CD4-positive, alpha-beta T cell treated with Interleukin-15 for 4 hours (primary cell): ENCODE measurements at regions not wholly inside any gene's neighbourhood (a gene's known extent, or its start where the extent isn't known, plus 50 kb on each side); places are given as distances from the start of the nearest gene placed in this dataset.

Experiments
- DNase-seq: peaks from one replicate; pipeline ENCODE4 v3.0.0-alpha.2; 2020; ENCODE audit warnings: low spot score

DNA sequence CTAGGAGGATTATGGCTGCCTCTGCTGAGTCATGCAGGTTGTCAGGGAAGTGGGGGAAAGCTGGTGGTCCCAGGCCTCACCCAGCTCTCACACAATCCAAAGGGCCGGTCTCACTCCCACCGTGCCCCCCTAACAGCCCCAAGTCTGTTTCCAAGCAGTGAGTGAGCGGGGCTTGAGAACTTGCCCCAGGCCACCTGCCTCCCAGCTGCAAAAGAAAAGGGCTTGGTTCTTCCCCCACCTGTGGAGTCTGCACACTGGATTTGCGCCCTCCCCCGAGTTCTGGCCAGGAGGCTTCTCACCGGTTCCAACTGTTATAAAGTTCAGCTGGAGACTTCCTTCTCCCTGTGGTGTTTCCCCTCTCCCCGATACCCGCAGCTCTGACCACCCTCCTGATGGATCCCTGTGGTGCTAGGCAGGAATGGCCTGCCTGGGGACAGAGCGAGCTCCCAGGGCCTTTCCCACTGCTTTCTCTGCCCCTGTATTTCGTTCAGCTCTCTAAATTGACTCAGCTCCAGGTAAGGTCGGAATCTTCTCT lies 222.3 kb downstream of the BARHL2 start:
- DNase-seq = no peak

DNA sequence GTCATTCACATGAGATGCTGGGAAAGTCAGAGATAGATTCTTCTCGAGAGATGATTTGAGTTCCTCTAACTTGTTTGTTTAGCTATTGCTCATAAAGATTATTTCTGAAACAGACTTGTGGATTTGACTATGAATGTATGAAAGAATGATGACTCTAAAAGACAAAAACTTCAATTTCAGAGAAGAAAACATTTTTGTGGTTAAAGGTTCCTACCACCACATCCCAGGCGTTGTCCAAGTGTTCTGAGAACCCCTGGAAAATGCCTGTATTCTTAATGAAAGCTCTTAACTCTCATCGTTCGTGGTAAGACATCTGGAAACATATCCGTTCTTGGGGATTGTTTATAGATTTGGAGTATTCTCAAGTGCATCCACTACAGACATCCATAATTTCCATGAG lies 228.7 kb downstream of the BARHL2 start:
- DNase-seq = no peak

DNA sequence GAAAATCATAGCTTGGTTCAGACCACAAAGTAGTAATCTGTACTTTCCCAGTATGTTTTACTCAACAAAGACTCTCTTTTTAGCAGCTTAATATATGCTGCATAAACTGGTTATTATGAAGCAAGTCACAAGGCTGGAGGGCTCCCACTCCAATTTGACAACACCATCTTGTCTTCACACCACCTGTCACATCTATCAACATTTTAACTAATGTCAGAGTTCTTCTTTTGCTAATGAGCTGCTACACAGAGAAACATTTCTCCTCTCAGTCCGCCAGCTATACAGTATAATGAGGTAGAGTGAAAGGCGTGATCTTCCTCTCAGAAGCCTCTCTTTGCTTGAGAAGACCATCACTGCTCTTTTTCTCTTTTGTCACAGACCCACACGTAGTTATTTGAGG lies 230.1 kb downstream of the BARHL2 start:
- DNase-seq = no peak

- no peak for DNase-seq
These were observed 230.8 kb downstream of the BARHL2 start for GRCh38 chr1:90486134-90486824.

DNA sequence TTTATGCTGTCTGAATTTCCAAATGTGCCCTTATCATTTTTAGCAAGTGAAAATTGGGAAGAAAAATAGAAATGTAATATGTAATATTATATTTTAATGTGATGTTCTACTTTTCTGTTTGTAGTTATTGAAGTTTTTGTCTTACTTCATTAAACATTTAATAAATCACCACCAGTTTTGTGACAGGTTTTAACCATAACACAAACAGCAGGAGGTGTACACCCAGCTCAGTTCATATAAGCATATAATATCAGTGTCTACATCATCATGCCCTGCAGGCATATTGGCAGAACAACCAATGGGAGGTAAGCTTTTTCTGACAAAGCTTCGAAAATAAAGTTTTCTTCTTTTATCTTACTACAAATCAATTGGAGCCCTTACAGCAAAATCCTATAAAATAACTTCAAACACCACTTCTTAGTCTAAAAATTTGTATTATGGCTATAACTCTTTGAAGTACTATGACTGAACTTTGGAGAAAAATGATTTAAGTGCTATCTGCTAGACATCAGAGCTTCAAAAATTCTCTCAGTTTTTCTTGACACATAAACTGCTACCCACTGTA lies 236.7 kb downstream of the BARHL2 start:
- no peak for DNase-seq

DNA sequence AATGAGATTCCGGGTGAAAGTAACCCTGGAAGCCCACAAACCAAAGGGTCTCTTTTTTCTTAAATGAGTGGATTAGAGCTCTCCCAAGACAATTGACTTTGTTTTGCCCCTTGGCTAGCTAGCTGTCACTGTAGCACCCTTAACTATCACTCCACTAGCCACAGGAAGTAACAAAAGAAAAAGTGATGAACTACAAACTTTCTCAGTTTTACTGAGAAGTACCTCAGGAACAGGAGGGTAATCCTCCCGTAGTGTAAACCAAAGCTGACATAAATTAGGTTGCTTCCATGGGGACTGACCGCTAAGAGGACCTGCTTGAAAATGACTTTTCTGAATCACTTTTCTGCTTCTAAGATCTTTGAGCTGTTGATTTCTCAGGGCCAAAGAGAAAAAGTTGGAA lies 240.1 kb downstream of the BARHL2 start:
- no peak for DNase-seq

DNA sequence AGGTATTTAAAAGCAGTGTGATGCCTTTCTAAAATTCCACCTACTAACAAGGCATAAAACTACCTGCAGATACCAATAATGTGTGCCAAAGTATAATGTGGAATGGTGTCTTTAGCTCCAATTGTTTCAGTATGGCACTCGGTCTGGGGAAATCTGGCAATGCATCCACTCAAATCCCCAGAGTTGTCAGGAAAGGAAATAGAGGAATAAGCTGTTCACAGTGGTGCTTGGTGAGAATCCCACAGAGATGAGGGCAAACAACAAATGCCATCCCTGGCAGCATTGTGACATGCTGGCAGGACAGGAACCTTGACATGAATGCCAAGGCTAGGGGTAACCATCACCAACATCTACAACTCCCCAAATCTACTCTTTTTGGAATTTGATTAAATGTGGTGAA lies 240.7 kb downstream of the BARHL2 start:
- DNase-seq = no peak

DNA sequence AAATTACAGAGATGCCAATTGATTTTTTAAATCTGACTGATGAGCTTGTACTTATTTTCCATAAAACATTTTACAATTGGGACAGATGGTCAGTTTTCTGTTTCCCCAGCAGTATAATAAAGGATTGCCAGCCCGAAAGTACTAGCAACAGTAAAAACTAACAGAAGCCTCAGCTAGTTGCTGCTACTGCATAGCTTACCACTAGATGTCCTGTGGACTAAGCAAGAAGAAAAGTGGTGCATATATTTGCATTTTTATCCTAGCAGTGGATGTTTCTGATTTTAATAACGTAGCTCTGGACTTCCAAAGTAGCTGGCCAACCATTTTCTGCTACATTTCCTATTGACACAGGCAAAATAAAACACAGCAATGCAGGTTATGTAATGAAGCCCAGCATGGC lies 241.5 kb downstream of the BARHL2 start:
- DNase-seq = no peak

GRCh38 chr1:90474731-90475130 lies 242.4 kb downstream of the BARHL2 start:
- DNase-seq = no peak

DNA sequence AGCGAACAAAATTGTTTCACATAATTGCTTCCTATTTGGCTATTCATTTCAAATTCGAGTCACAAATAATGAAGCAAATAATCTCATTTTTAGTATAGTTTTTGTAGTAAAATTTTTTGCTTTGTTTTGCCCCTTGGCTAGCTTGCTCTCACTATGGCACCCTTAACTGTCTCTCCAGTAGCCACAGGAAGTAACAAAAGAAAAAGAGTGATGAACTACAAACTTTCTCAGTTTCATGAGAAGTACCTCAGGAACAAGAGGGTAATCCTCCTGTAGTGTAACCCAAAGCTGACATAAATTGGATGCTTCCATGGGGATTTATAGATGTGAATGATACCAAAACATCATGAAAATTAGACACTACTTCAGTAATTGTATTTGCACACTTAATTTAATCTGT lies 242.9 kb downstream of the BARHL2 start:
- DNase-seq = no peak

- DNase-seq = no peak
These were observed 244.3 kb downstream of the BARHL2 start for GRCh38 chr1:90472775-90473174.

- no peak for DNase-seq
These were observed 257.5 kb downstream of the BARHL2 start for GRCh38 chr1:90459570-90459969.

DNA sequence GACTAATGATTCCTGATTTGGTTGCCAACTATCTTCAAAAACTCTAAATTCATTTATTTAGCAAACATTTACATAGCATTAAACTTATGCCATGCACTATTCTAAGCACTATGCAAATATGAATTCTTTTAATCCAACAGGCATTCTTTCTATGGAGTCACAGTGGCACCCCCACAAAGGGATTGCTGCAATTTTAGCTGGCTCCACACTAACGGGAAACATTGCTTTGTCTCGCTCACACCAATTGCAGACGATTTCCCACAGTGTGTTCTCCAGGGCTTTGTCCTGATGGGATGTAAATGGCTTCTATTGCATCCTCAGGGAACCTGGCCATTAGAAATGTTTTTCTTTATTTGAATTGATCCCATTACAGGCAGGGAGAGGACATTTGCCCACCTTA lies 259.1 kb downstream of the BARHL2 start:
- no peak for DNase-seq

DNA sequence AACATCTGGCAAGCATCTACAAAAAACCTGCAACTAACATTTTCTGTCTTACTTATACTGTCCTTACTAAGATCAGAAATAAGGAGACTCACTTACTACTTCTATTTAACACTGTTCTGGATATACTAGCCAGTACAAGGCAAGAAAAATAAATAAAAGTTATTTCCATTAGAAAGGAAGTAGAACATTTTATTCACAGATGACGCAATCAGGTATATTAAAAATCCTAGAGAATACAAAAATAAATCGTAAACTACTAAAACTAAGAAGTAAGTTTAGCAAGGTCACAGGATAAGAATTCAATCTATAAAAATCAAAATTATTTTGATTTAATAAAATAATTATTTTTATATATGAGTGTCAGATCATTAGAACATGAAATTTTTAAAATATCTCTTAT lies 264.6 kb downstream of the BARHL2 start:
- no peak for DNase-seq

GRCh38 chr1:90443354-90443753 lies 273.7 kb downstream of the BARHL2 start:
- no peak for DNase-seq

- no peak for DNase-seq
These were observed 281.8 kb downstream of the BARHL2 start for GRCh38 chr1:90435351-90435750.

GRCh38 chr1:90434460-90434859 lies 282.6 kb downstream of the BARHL2 start:
- DNase-seq = no peak

- DNase-seq = no peak
These were observed 300.0 kb downstream of the BARHL2 start for GRCh38 chr1:90417126-90417525.

- DNase-seq = no peak
These were observed 302.9 kb downstream of the BARHL2 start for GRCh38 chr1:90414201-90414600.

GRCh38 chr1:90413519-90413918 lies 303.6 kb downstream of the BARHL2 start:
- DNase-seq = no peak

- DNase-seq = no peak
These were observed 304.5 kb downstream of the BARHL2 start for GRCh38 chr1:90412563-90412962.

GRCh38 chr1:90411185-90411584 lies 305.9 kb downstream of the BARHL2 start:
- DNase-seq = no peak

DNA sequence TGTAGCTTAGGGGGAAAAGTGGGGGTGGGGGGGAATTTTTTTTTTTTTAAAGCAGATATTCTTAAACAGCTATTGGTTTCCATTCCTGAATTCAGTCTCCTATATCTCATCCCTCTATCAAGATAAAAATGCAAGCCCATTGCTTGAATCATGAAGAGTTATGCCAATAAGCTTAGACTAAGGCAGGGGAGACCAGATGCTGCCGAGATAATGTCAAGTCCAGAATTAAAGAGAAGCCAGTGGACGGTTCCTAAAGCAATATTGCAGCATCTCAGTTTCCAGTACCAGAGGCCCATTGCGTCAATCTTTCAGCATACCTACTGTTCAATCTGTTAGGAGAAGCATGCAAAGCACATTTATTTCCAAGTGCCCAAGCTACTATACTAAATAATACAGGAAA lies 309.4 kb downstream of the BARHL2 start:
- no peak for DNase-seq

DNA sequence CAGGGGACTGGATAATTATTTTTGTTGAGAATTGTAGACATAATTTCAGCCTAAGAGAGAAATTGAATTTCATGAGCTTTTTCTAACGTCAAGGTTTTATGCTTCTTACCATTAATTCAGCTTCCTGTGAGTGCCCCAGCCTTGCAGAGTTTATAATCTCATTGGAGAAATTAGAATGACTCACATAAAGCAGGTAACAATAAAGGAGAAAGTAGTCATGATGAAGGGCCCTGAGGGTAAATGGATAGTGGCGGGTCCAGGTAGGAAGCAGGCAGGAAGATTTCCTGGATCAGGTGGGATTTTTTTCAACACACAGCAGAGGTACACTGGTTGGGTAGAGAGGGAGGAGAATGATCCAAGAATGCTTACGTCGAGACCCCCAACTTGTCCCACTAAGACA lies 311.4 kb downstream of the BARHL2 start:
- no peak for DNase-seq
